ENCODE measurements at regions not wholly inside any gene's neighbourhood (a gene's known extent, or its start where the extent isn't known, plus 50 kb on each side); places are given as distances from the start of the nearest gene placed in this dataset.

GRCh38 chr18:57913686-57914085 is 110.6 kb upstream of the ATP8B1 start:
- no peak for TF ChIP-seq CTCF (conservative IDR thresholded peaks at IDR 0.05; ENCODE audit: low read depth, low read length)
- TF ChIP-seq EZH2 (IDR thresholded peaks at IDR 0.05; ENCODE audit: borderline replicate concordance, low read depth, low read length, poor library complexity, severe bottlenecking) = no peak

Data from A673 (cell line).